ENCODE measurements at regions not wholly inside any gene's neighbourhood (a gene's known extent, or its start where the extent isn't known, plus 50 kb on each side); places are given as distances from the start of the nearest gene placed in this dataset.

DNA sequence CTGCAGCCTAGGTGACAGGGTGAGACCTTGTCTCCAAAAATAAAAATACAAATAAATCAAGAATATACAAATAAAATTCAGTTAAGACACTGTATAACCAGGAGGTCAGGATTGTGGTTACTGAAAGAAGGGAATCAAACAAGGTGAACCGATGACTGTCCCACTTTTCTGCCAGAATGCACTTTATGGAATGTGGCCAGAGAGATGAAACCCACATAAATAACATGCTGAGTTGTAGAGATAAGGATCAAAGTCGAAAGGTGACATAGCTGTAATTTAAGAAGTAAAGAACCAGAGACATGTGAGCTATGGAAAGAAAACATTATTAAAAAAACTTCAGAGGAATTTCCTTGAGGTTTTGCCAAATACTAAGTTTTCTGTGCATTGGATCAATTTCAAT lies 1098.2 kb upstream of the USP15 start:
- no peaks in the 10 kb centered on the region for H3K27me3 Mint-ChIP-seq
- CTCF ChIA-PET, result no interaction called here
- no peak overlapping the region for H3K27ac ChIP-seq (ENCODE audit: low read depth in 1 of 2, low read length in 2 of 2)
- ATAC-seq (ENCODE audit: poor library complexity) (no peak), DNase-seq (no peak)
- H3K4me1 ChIP-seq (ENCODE audit: insufficient read depth, low read length), result no peaks in the 10 kb centered on the region
- H3K36me3 ChIP-seq (ENCODE audit: insufficient read depth, low read length), result no peaks in the 10 kb centered on the region
- H3K36me3 Mint-ChIP-seq (ENCODE audit: low read depth), result no peaks in the 10 kb centered on the region
- POLR2A ChIA-PET, result no interaction called here
- no peaks in the 10 kb centered on the region for H3K27me3 ChIP-seq (ENCODE audit: control insufficient read depth in 1 of 2, insufficient read depth in 2 of 2, low read length in 2 of 2)
- TF ChIP-seq, protein P1, sequence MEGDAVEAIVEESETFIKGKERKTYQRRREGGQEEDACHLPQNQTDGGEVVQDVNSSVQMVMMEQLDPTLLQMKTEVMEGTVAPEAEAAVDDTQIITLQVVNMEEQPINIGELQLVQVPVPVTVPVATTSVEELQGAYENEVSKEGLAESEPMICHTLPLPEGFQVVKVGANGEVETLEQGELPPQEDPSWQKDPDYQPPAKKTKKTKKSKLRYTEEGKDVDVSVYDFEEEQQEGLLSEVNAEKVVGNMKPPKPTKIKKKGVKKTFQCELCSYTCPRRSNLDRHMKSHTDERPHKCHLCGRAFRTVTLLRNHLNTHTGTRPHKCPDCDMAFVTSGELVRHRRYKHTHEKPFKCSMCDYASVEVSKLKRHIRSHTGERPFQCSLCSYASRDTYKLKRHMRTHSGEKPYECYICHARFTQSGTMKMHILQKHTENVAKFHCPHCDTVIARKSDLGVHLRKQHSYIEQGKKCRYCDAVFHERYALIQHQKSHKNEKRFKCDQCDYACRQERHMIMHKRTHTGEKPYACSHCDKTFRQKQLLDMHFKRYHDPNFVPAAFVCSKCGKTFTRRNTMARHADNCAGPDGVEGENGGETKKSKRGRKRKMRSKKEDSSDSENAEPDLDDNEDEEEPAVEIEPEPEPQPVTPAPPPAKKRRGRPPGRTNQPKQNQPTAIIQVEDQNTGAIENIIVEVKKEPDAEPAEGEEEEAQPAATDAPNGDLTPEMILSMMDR (IDR thresholded peaks at IDR 0.05), result no peak
- peaks cover 0 to 5% of the 10 kb centered on the region in 2 experiments for H3K9me3 ChIP-seq (ENCODE audit: control insufficient read depth in 1 of 2, insufficient read depth in 1 of 2, low read length in 2 of 2)
- intact Hi-C loops (cut with DNase I, micrococcal nuclease), result no loop called here
- H3K9me3 Mint-ChIP-seq, result peaks cover 5% of the 10 kb centered on the region
- H3K4me3 ChIP-seq (ENCODE audit: low read length), result no peak overlapping the region
- H3K4me3 Mint-ChIP-seq, result no peak overlapping the region
- no peak overlapping the region for H3K27ac Mint-ChIP-seq
- no peaks in the 10 kb centered on the region for H3K4me1 Mint-ChIP-seq (ENCODE audit: low read depth)

DNA sequence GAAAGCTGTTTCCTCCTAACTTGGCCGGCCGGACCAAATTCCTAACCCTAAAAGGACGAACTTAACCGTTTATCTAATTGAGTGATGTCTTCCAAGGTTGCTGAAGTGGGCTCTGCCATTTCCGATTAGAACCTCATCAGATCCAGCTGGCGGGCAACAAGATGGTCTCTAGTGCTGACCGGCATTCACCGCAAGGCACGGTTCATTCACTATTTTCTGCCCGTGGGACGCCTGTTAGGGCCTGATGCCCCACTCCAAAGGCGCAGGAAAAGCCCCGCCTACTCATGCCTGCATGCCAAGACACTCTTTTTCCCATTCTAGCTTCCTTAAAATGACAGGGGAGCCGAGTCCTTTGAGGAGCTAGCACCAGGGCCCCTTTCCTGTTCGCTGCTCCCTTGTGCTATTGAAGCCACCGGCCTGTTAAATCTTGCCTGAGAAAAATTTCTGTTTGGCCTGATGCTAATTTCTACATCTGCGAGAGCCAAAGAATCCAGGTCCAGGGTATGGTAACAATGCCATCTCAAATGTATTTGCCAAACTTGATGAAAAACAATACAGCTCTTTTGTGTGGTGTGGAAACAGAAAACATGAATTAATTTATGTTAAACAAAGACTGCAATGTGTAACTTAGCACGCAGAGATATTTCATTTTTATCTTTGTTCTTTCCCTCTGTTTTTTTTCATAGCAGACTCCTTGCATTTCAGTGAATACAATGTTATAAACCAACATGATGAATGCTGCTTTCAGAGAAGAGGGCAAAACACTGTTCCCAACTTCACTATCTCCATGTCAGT lies 1071.2 kb upstream of the USP15 start:
- no peaks in the 10 kb centered on the region for H3K4me1 Mint-ChIP-seq (ENCODE audit: low read depth)
- H3K27me3 Mint-ChIP-seq, result no peaks in the 10 kb centered on the region
- no peak overlapping the region for H3K4me3 Mint-ChIP-seq
- H3K27ac Mint-ChIP-seq, result no peak overlapping the region
- H3K27ac ChIP-seq (ENCODE audit: low read depth in 1 of 2, low read length in 2 of 2), result no peak overlapping the region
- POLR2A ChIA-PET, result no interaction called here
- peaks cover 0 to 7% of the 10 kb centered on the region in 2 experiments for H3K9me3 ChIP-seq (ENCODE audit: control insufficient read depth in 1 of 2, insufficient read depth in 1 of 2, low read length in 2 of 2)
- DNase-seq, result no peak
- peaks cover 8% of the 10 kb centered on the region for H3K9me3 Mint-ChIP-seq
- H3K4me1 ChIP-seq (ENCODE audit: insufficient read depth, low read length), result no peaks in the 10 kb centered on the region
- TF ChIP-seq, protein P1 (IDR thresholded peaks at IDR 0.05), result no peak
- H3K4me3 ChIP-seq (ENCODE audit: low read length), result no peak overlapping the region
- H3K27me3 ChIP-seq (ENCODE audit: control insufficient read depth in 1 of 2, insufficient read depth in 2 of 2, low read length in 2 of 2), result no peaks in the 10 kb centered on the region
- no peak for ATAC-seq (ENCODE audit: poor library complexity)
- intact Hi-C loops (cut with DNase I, micrococcal nuclease), result no loop called here
- CTCF ChIA-PET, result no interaction called here
- H3K36me3 ChIP-seq (ENCODE audit: insufficient read depth, low read length), result no peaks in the 10 kb centered on the region
- H3K36me3 Mint-ChIP-seq (ENCODE audit: low read depth), result no peaks in the 10 kb centered on the region

- no peaks in the 10 kb centered on the region for H3K36me3 Mint-ChIP-seq (ENCODE audit: low read depth)
- no peak overlapping the region for H3K27ac Mint-ChIP-seq
- TF ChIP-seq, protein P1 (IDR thresholded peaks at IDR 0.05), result no peak
- no peaks in the 10 kb centered on the region for H3K27me3 ChIP-seq (ENCODE audit: control insufficient read depth in 1 of 2, insufficient read depth in 2 of 2, low read length in 2 of 2)
- no peak overlapping the region for H3K4me3 ChIP-seq (ENCODE audit: low read length)
- peaks cover 3% of the 10 kb centered on the region in 2 experiments for H3K9me3 ChIP-seq (ENCODE audit: control insufficient read depth in 1 of 2, insufficient read depth in 1 of 2, low read length in 2 of 2)
- no peak for ATAC-seq (ENCODE audit: poor library complexity)
- H3K4me1 ChIP-seq (ENCODE audit: insufficient read depth, low read length), result no peaks in the 10 kb centered on the region
- no peak for DNase-seq
- ChIA-PET POLR2A (no interaction called here), CTCF (no interaction called here)
- no peak overlapping the region for H3K4me3 Mint-ChIP-seq
- intact Hi-C loops (cut with DNase I, micrococcal nuclease), result no loop called here
- no peaks in the 10 kb centered on the region for H3K36me3 ChIP-seq (ENCODE audit: insufficient read depth, low read length)
- no peaks in the 10 kb centered on the region for H3K27me3 Mint-ChIP-seq
- no peaks in the 10 kb centered on the region for H3K4me1 Mint-ChIP-seq (ENCODE audit: low read depth)
- H3K9me3 Mint-ChIP-seq, result peaks cover 11% of the 10 kb centered on the region
- H3K27ac ChIP-seq (ENCODE audit: low read depth in 1 of 2, low read length in 2 of 2), result no peak overlapping the region
These were observed 1046.6 kb upstream of the USP15 start for GRCh38 chr12:61213646-61214045.
